Spleen (tissue), 7 donors: ENCODE measurements at regions not wholly inside any gene's neighbourhood (a gene's known extent, or its start where the extent isn't known, plus 50 kb on each side); places are given as distances from the start of the nearest gene placed in this dataset.

Source experiments
- POLR2AphosphoS5 ChIP-seq, 3 donors: sonication (generic); formaldehyde crosslinking; IDR thresholded peaks; one replicate each; pipeline ENCODE4 v1.5.1; 2017; ENCODE audit warnings: antibody characterized with exemption in 3 of 3
- TF ChIP-seq, protein P1 (sequence below), 11 experiments: fragments of 200-600 bp in 7 of 11; fragments of 450-650 bp in 4 of 11; sonication (generic) in 4 of 11; IDR thresholded peaks in 8 of 11; conservative IDR thresholded peaks in 3 of 11; 1 replicate in 7 of 11; 2 replicates in 4 of 11; pipeline versions ENCODE4 v1.4.0 to v1.8.0; 2016 to 2021; ENCODE audit warnings: antibody characterized with exemption in 11 of 11, inconsistent platforms in 4 of 11, mild to moderate bottlenecking in 1 of 11
- donor health status: DM: no; HTN: no; CAD: no; lungs with moderate emphysema.
- donor health status: DM: no; HTN: no; CAD: no.
- donor health status: DM: no; HTN: no; CAD: no.

DNA sequence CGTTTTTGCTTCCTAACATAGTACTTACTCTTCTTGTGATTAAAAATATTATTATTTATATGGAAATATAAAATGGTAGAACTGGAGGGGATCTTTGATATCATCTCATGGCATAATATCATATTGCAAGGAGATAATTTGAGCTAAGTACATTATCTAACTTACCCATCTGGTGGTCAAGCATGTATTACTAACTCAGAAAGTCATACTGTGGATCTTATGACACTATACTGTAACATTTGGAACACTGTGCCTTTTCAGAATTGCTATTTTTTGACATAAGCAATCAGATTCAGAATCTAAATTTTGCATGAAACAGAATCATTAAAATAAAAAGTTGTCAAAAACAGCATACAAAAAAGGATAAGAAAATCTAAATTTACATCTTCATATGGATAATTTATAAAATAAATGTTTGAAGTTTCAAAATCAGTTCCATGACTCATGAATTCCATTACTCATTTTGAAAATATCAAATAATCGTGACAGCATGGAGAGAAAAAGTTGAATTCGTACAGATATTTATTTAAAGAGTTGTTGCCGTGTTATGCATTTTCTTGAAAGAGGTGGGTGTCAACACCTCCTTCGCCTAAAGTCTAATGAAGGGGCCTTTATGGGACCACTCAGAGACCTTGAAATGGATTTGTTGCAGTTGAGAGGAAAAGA is 928.1 kb downstream of the PDHA2 start:
- no peak for TF ChIP-seq POLR2AphosphoS5 (IDR thresholded peaks at IDR 0.05)
- TF ChIP-seq, protein P1, sequence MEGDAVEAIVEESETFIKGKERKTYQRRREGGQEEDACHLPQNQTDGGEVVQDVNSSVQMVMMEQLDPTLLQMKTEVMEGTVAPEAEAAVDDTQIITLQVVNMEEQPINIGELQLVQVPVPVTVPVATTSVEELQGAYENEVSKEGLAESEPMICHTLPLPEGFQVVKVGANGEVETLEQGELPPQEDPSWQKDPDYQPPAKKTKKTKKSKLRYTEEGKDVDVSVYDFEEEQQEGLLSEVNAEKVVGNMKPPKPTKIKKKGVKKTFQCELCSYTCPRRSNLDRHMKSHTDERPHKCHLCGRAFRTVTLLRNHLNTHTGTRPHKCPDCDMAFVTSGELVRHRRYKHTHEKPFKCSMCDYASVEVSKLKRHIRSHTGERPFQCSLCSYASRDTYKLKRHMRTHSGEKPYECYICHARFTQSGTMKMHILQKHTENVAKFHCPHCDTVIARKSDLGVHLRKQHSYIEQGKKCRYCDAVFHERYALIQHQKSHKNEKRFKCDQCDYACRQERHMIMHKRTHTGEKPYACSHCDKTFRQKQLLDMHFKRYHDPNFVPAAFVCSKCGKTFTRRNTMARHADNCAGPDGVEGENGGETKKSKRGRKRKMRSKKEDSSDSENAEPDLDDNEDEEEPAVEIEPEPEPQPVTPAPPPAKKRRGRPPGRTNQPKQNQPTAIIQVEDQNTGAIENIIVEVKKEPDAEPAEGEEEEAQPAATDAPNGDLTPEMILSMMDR (IDR thresholded peaks at IDR 0.05 in 8 of 11, conservative IDR thresholded peaks at IDR 0.05 in 3 of 11), result no peak
